Cardiac fibroblast (primary cell): ENCODE measurements at regions not wholly inside any gene's neighbourhood (a gene's known extent, or its start where the extent isn't known, plus 50 kb on each side); places are given as distances from the start of the nearest gene placed in this dataset.

Source experiments
- DNase-seq, 2 donors: peaks; one replicate each; pipeline versions ENCODE4 v3.0.0 to v3.0.0-alpha.2; 2010; ENCODE audit warnings: low read depth in 2 of 2
- H3K4me3 ChIP-seq, 2 donors: replicated peaks in 1 of 2; 1 replicate in 1 of 2; 2 replicates in 1 of 2; pipeline ENCODE4 v1.5.1; 2011; ENCODE audit warnings: low read depth in 2 of 2, low read length in 2 of 2, mild to moderate bottlenecking in 2 of 2, moderate library complexity in 1 of 2
- TF ChIP-seq, protein P1 (sequence below): IDR thresholded peaks from one replicate; pipeline ENCODE4 v1.5.1; 2011; ENCODE audit warnings: low read depth, mild to moderate bottlenecking, low read length, inconsistent platforms

DNA sequence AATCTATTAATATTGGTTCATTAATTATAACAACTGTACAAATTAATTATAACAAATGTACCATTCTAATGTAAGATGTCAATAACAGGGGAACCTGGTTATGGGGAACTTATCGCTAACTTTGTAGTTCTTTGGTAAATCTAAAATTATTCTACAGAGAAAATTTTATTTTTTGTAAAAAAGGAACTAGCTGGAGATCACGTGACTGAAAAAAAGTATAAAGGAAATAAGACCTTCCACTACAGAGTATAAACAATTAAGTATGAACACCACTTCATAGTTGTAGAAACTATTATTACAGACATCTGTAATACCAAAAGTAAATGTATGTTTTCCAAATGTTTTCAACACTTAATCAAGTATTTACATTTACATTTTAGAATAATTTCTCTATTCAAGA lies 77.9 kb upstream of the DKK2 start:
- no peak for DNase-seq
- TF ChIP-seq, protein P1, sequence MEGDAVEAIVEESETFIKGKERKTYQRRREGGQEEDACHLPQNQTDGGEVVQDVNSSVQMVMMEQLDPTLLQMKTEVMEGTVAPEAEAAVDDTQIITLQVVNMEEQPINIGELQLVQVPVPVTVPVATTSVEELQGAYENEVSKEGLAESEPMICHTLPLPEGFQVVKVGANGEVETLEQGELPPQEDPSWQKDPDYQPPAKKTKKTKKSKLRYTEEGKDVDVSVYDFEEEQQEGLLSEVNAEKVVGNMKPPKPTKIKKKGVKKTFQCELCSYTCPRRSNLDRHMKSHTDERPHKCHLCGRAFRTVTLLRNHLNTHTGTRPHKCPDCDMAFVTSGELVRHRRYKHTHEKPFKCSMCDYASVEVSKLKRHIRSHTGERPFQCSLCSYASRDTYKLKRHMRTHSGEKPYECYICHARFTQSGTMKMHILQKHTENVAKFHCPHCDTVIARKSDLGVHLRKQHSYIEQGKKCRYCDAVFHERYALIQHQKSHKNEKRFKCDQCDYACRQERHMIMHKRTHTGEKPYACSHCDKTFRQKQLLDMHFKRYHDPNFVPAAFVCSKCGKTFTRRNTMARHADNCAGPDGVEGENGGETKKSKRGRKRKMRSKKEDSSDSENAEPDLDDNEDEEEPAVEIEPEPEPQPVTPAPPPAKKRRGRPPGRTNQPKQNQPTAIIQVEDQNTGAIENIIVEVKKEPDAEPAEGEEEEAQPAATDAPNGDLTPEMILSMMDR = no peak
- H3K4me3 ChIP-seq = no peak overlapping the region

DNA sequence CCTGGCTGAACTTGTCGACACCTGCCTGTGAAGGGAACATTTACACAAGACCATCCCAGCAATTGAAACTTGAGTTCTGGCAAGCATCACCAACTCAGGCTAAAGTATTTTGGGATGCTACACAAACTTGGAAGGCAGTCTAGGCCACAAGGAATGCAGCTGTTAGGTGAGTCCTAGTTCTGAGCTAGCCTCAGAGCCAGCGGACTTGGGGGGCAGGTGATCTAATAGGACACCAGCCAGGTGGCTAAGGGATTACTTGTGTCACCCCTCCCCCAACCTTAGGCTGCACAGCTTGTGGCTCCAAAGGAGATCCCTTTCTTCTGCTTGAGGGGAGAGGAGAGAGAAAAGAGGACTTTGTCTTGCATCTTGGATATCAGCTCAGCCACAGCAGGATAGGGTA lies 62.3 kb upstream of the DKK2 start:
- TF ChIP-seq, protein P1 = no peak
- DNase-seq = no peak
- H3K4me3 ChIP-seq = no peak overlapping the region

DNA sequence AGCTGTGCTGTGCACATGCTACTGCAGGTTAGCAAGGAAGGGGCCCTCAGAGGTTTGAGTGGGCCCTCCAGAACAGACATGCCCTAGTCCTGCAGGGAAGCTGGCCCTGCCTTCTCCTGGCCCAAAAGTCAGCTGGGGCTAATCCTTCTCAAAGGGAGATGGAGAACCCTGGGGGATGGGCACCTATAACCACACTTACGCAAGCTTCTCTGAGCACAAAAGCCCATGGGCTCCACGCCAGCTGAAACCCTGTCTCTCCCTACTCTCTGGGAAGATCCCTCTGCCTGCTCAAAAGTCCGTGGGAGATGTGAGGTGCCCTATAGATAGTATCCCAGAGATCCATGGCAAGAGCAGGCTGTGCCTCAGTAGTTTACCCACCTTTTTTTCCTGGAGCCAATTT lies 58.9 kb upstream of the DKK2 start:
- H3K4me3 ChIP-seq = no peak overlapping the region
- TF ChIP-seq, protein P1 = no peak
- DNase-seq = peak; percentile 3 to 9

DNA sequence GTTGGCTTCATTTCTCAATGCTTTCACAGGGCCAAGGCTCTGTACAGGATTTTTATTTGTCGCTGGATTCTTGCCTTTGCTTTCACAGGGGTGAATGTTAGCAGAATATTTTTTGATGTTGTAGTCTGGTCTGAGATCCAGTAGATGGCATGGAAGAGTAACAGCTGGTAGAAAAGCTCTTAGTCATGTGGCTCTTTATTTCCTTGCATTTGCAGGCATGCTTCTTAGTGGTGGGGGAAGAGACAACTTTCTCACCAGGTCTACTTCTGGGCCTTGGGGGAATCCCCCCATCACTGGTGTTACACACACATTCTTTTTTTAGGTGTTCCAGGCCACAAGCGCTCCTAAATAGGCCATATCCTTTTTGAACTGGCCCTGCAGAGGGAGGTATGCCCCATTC lies 58.2 kb upstream of the DKK2 start:
- peak; percentile 23 to 65 for DNase-seq
- H3K4me3 ChIP-seq = no peak overlapping the region
- TF ChIP-seq, protein P1 = peak; percentile 57
